IMR-90 (cell line): ENCODE measurements at regions not wholly inside any gene's neighbourhood (a gene's known extent, or its start where the extent isn't known, plus 50 kb on each side); places are given as distances from the start of the nearest gene placed in this dataset.

Experiments used
- ATAC-seq: fragments of 200-7000 bp; cut with Tn5 transposase; 2 replicates; pipeline ENCODE4 v1.9.1; 2020; ENCODE audit warnings: low read depth, mild to moderate bottlenecking, moderate library complexity
- BruUV-seq: library from RNA; stranded (reverse); fragments of 400-500 nt; replicated peaks from 2 replicates; lab custom pipeline; 2021; lab: Mats Ljungman, UMichigan
- CTCF ChIA-PET: fragments of 300-600 bp; formaldehyde crosslinking; extraction: SDS; loops from one replicate; lab custom pipeline; 2021; ENCODE audit warnings: antibody characterized with exemption; lab: Yijun Ruan, JAX
- POLR2A ChIA-PET: fragments of 300-600 bp; sonication (Branson Sonifier 250); formaldehyde crosslinking; loops from one replicate; lab custom pipeline; 2022; ENCODE audit warnings: antibody characterized with exemption; ENCODE audit not compliant: unreplicated experiment; lab: Charles Lee
- DNase-seq: peaks from one replicate; pipeline ENCODE4 v3.0.0; 2013
- H2AFZ ChIP-seq: replicated peaks from 2 replicates; pipeline ENCODE3; 2013; ENCODE audit warnings: low read length, mild to moderate bottlenecking; ENCODE audit not compliant: poor library complexity
- H2AK5ac ChIP-seq: 2 replicates; pipeline ENCODE4 v1.6.1; 2013; ENCODE audit warnings: low read depth, low read length, inconsistent platforms
- H2AK9ac ChIP-seq: replicated peaks from 2 replicates; pipeline ENCODE3; 2013; ENCODE audit warnings: mild to moderate bottlenecking, low read depth, low read length, moderate library complexity; ENCODE audit not compliant: poor library complexity
- H2BK120ac ChIP-seq: 2 replicates; pipeline ENCODE4 v1.6.1; 2013; ENCODE audit warnings: low read depth, low read length, inconsistent platforms
- H2BK15ac ChIP-seq: 3 replicates; pipeline ENCODE4 v1.6.1; 2013; ENCODE audit warnings: low read depth, low read length, inconsistent platforms
- H2BK20ac ChIP-seq: 2 replicates; pipeline ENCODE4 v1.6.1; 2013; ENCODE audit warnings: low read depth, mild to moderate bottlenecking, inconsistent platforms, low read length, moderate library complexity
- H2BK5ac ChIP-seq: 2 replicates; pipeline ENCODE4 v1.6.1; 2013; ENCODE audit warnings: mild to moderate bottlenecking, low read depth, low read length, inconsistent platforms; ENCODE audit not compliant: poor library complexity, severe bottlenecking
- H3K14ac ChIP-seq: replicated peaks from 2 replicates; pipeline ENCODE4 v1.6.1; 2013; ENCODE audit warnings: low read depth, low read length, inconsistent platforms
- H3K18ac ChIP-seq: 2 replicates; pipeline ENCODE4 v1.6.1; 2013; ENCODE audit warnings: low read depth, low read length, control low read depth
- H3K23ac ChIP-seq: 2 replicates; pipeline ENCODE4 v1.6.1; 2013; ENCODE audit warnings: low read depth, low read length, inconsistent platforms
- H3K27ac ChIP-seq: 2 replicates; pipeline ENCODE4 v1.5.1; 2013; ENCODE audit warnings: mild to moderate bottlenecking, control low read depth, low read length; ENCODE audit not compliant: insufficient read depth
- H3K27me3 ChIP-seq: 2 replicates; pipeline ENCODE4 v1.6.1; 2013; ENCODE audit warnings: low read length; ENCODE audit not compliant: control insufficient read depth, insufficient read depth
- H3K36me3 ChIP-seq: 2 replicates; pipeline ENCODE4 v1.6.1; 2013; ENCODE audit warnings: low read length, mixed read lengths; ENCODE audit not compliant: control insufficient read depth, insufficient read depth
- H3K4ac ChIP-seq: 2 replicates; pipeline ENCODE4 v1.6.1; 2013; ENCODE audit warnings: low read depth, low read length, inconsistent platforms
- H3K4me1 ChIP-seq: 2 replicates; pipeline ENCODE4 v1.6.1; 2013; ENCODE audit warnings: low read length, mixed read lengths; ENCODE audit not compliant: control insufficient read depth, insufficient read depth
- H3K4me2 ChIP-seq: 2 replicates; pipeline ENCODE4 v1.6.1; 2013; ENCODE audit warnings: low read depth, mild to moderate bottlenecking, control low read depth, low read length, moderate library complexity
- H3K4me3 ChIP-seq: 2 replicates; pipeline ENCODE4 v1.5.1; 2013; ENCODE audit warnings: low read depth, mild to moderate bottlenecking, control low read depth, low read length, moderate library complexity; ENCODE audit not compliant: insufficient read depth
- H3K56ac ChIP-seq: 2 replicates; pipeline ENCODE4 v1.6.1; 2013; ENCODE audit warnings: low read length, inconsistent platforms; ENCODE audit not compliant: insufficient read depth; ENCODE audit errors: extremely low read depth
- H3K79me1 ChIP-seq, 2 experiments: 2 replicates each; pipeline ENCODE4 v1.6.1; 2013; ENCODE audit warnings: low read length in 2 of 2, inconsistent platforms in 1 of 2, low read depth in 1 of 2
- H3K9ac ChIP-seq: 2 replicates; pipeline ENCODE4 v1.6.1; 2013; ENCODE audit warnings: low read depth, low read length, control low read depth
- H3K9me1 ChIP-seq: 2 replicates; pipeline ENCODE4 v1.6.1; 2013; ENCODE audit warnings: low read length, inconsistent platforms; ENCODE audit not compliant: insufficient read depth
- H3K9me3 ChIP-seq: 2 replicates; pipeline ENCODE4 v1.6.1; 2013; ENCODE audit warnings: low read length; ENCODE audit not compliant: control insufficient read depth, insufficient read depth
- H4K20me1 ChIP-seq: 2 replicates; pipeline ENCODE4 v1.6.1; 2013; ENCODE audit warnings: low read length, inconsistent platforms; ENCODE audit not compliant: insufficient read depth
- H4K5ac ChIP-seq: 2 replicates; pipeline ENCODE4 v1.6.1; 2013; ENCODE audit warnings: mild to moderate bottlenecking, low read depth, low read length, control low read depth
- H4K8ac ChIP-seq, 2 experiments: 2 replicates each; pipeline ENCODE4 v1.6.1; 2013; ENCODE audit warnings: low read depth in 2 of 2, low read length in 2 of 2, control low read depth in 1 of 2, inconsistent platforms in 1 of 2
- H4K91ac ChIP-seq: 2 replicates; pipeline ENCODE4 v1.6.1; 2013; ENCODE audit warnings: low read depth, low read length, inconsistent platforms; ENCODE audit not compliant: insufficient read depth
- BHLHE40 ChIP-seq: fragments of 150-350 bp; IDR thresholded peaks from 2 replicates; pipeline ENCODE4 v1.6.1; 2016; ENCODE audit warnings: mild to moderate bottlenecking, low read depth, low read length
- CEBPB ChIP-seq: IDR thresholded peaks from 2 replicates; pipeline ENCODE4 v1.6.1; 2012; ENCODE audit warnings: low read depth, low read length, improper control_type of control experiment
- CHD1 ChIP-seq: IDR thresholded peaks from 2 replicates; pipeline ENCODE4 v1.6.1; 2012; ENCODE audit warnings: low read depth, low read length, improper control_type of control experiment
- FOS ChIP-seq: fragments of 150-350 bp; IDR thresholded peaks from 2 replicates; pipeline ENCODE4 v1.6.1; 2016; ENCODE audit warnings: low read depth, low read length
- MAFK ChIP-seq: IDR thresholded peaks from 2 replicates; pipeline ENCODE4 v1.6.1; 2012; ENCODE audit warnings: low read depth, low read length, improper control_type of control experiment
- MXI1 ChIP-seq: IDR thresholded peaks from 2 replicates; pipeline ENCODE4 v1.6.1; 2012; ENCODE audit warnings: low read depth, mild to moderate bottlenecking, low read length, moderate library complexity, borderline replicate concordance
- NFE2L2 ChIP-seq: fragments of 150-350 bp; IDR thresholded peaks from 2 replicates; pipeline ENCODE4 v1.6.1; 2016; ENCODE audit warnings: low read depth, mild to moderate bottlenecking, low read length
- POLR2A ChIP-seq: IDR thresholded peaks from 2 replicates; pipeline ENCODE4 v1.6.1; 2012; ENCODE audit warnings: mild to moderate bottlenecking, low read depth, low read length
- RAD21 ChIP-seq: IDR thresholded peaks from 2 replicates; pipeline ENCODE4 v1.6.1; 2012; ENCODE audit warnings: low read length, improper control_type of control experiment
- RCOR1 ChIP-seq: IDR thresholded peaks from 2 replicates; pipeline ENCODE4 v1.6.1; 2012; ENCODE audit warnings: mild to moderate bottlenecking, low read length, improper control_type of control experiment; ENCODE audit not compliant: insufficient replicate concordance
- SMC3 ChIP-seq: fragments of 150-350 bp; IDR thresholded peaks from 2 replicates; pipeline ENCODE4 v1.6.1; 2016; ENCODE audit warnings: low read depth, mild to moderate bottlenecking, antibody characterized with exemption, low read length, moderate library complexity
- USF2 ChIP-seq: fragments of 150-350 bp; IDR thresholded peaks from 2 replicates; pipeline ENCODE4 v1.6.1; 2017; ENCODE audit warnings: mild to moderate bottlenecking, antibody characterized with exemption, low read length, low read depth
- WGBS, 2 experiments: methylation state at CpG; one replicate each; pipeline versions ENCODE4 v1.1.5 to v1.1.7; 2013; ENCODE audit warnings: missing lambda C conversion rate in 2 of 2; ENCODE audit not compliant: insufficient read length in 1 of 2; ENCODE audit errors: extremely low coverage in 2 of 2; 5-methylcytosine and 5-hydroxymethylcytosine counted together
- dilution Hi-C: fragments of 300-500 bp; cut with HindIII; formaldehyde crosslinking; loops from one replicate; pipeline ENCODE4 v1.14.3; 2018; ENCODE audit warnings: low sequenced_read_pairs; ENCODE audit not compliant: unreplicated experiment
- in situ Hi-C: fragments of 300-500 bp; cut with MboI; formaldehyde crosslinking; loops from 3 replicates; pipeline ENCODE4 v1.14.3; 2019; ENCODE audit warnings: low sequenced_read_pairs, inconsistent platforms, mixed read lengths
- intact Hi-C: fragments of 100-400 bp; cut with micrococcal nuclease; formaldehyde crosslinking; loops from 2 replicates; pipeline ENCODE4 v1.10.0; 2022
- TF ChIP-seq, protein P1 (sequence below): fragments of 150-350 bp; IDR thresholded peaks from 2 replicates; pipeline ENCODE4 v1.6.1; 2016; ENCODE audit warnings: low read depth, mild to moderate bottlenecking, low read length, moderate library complexity, borderline replicate concordance

GRCh38 chr1:193680924-193681316 lies 494.5 kb upstream of the B3GALT2 start:
- Histone ChIP-seq H2BK20ac (peak overlapping the region; percentile 3; the same call in 1 of the 2 replicates), H3K4me3 (no peak overlapping the region), H3K4me2 (no peak overlapping the region), H3K36me3 (no peaks in the 10 kb centered on the region), H4K91ac (no peak overlapping the region), H4K20me1 (no peaks in the 10 kb centered on the region), H2AFZ (no peak overlapping the region), H3K79me1 (no peaks in the 10 kb centered on the region), H2BK5ac (no peak overlapping the region), H3K14ac (no peak overlapping the region), H3K4me1 (peaks cover 5% of the 10 kb centered on the region; the same call in 1 of the 2 replicates), H2AK9ac (no peak overlapping the region), H3K9ac (no peak overlapping the region), H3K9me1 (0 out of 2 replicates have a peak, but pooled peaks cover 5% of the 10 kb centered on the region), H3K56ac (no peak overlapping the region), H3K4ac (no peak overlapping the region), H3K27ac (no peak overlapping the region), H3K9me3 (no peaks in the 10 kb centered on the region), H4K8ac (no peak overlapping the region), H2BK120ac (no peak overlapping the region; the same call in 1 of the 2 replicates), H4K5ac (no peak overlapping the region), H2AK5ac (no peak overlapping the region), H3K18ac (no peak overlapping the region; the same call in 1 of the 2 replicates), H3K23ac (no peak overlapping the region; the same call in 1 of the 2 replicates), H2BK15ac (no peak overlapping the region), H3K27me3 (no peaks in the 10 kb centered on the region)
- ChIA-PET POLR2A (no interaction called here), CTCF (interaction anchor here (0.6 to 1.6 kb wide), 2 partner anchors 16 to 286 kb away, joined by 3 to 8 read pairs; no protein-coding TSS in a partner anchor)
- intact Hi-C loops (no loop called here), dilution Hi-C loops (no loop called here), in situ Hi-C loops (no loop called here)
- no CpG with 5 or more reads among the region's 2 CpGs for WGBS, 2 experiments
- TF ChIP-seq MAFK (no peak), FOS (no peak), CEBPB (no peak), CHD1 (no peak), USF2 (no peak), MXI1 (no peak), POLR2A (no peak), NFE2L2 (no peak), BHLHE40 (no peak), RAD21 (no peak), RCOR1 (no peak), SMC3 (no peak)
- TF ChIP-seq, protein P1, sequence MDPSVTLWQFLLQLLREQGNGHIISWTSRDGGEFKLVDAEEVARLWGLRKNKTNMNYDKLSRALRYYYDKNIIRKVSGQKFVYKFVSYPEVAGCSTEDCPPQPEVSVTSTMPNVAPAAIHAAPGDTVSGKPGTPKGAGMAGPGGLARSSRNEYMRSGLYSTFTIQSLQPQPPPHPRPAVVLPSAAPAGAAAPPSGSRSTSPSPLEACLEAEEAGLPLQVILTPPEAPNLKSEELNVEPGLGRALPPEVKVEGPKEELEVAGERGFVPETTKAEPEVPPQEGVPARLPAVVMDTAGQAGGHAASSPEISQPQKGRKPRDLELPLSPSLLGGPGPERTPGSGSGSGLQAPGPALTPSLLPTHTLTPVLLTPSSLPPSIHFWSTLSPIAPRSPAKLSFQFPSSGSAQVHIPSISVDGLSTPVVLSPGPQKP = no peak
- no peak for DNase-seq
- BruUV-seq = no TSS peak
- no peak for ATAC-seq
